Putamen (tissue), 1 donor: ENCODE measurements at regions not wholly inside any gene's neighbourhood (a gene's known extent, or its start where the extent isn't known, plus 50 kb on each side); places are given as distances from the start of the nearest gene placed in this dataset.

Experiments
- DNase-seq: peaks from one replicate; pipeline ENCODE4 v3.0.0-alpha.2; 2016; ENCODE audit warnings: low spot score

GRCh38 chr5:159422910-159423309 lies 92.6 kb upstream of the IL12B start:
- no peak for DNase-seq

- no peak for DNase-seq
Measured at GRCh38 chr5:159424123-159424522, 93.8 kb upstream of the IL12B start.

GRCh38 chr5:159426694-159427093 lies 96.4 kb upstream of the IL12B start:
- DNase-seq: no peak

- DNase-seq: no peak
Measured at GRCh38 chr5:159427180-159428012, 97.1 kb upstream of the IL12B start.

- no peak for DNase-seq
Measured at GRCh38 chr5:159430361-159431012, 100.2 kb upstream of the IL12B start.

- no peak for DNase-seq
Measured at GRCh38 chr5:159435855-159436254, 105.6 kb upstream of the IL12B start.

- DNase-seq: no peak
Measured at GRCh38 chr5:159438092-159438491, 107.8 kb upstream of the IL12B start.

GRCh38 chr5:159439002-159439401 lies 108.7 kb upstream of the IL12B start:
- DNase-seq: no peak

- no peak for DNase-seq
Measured at GRCh38 chr5:159440235-159440634, 109.9 kb upstream of the IL12B start.

- DNase-seq: no peak
Measured at GRCh38 chr5:159440968-159441367, 110.7 kb upstream of the IL12B start.

GRCh38 chr5:159441441-159441840 lies 111.2 kb upstream of the IL12B start:
- DNase-seq: no peak

GRCh38 chr5:159442206-159442850 lies 112.0 kb upstream of the IL12B start:
- DNase-seq: no peak

GRCh38 chr5:159444441-159445082 lies 114.3 kb upstream of the IL12B start:
- peak; percentile 45 for DNase-seq

GRCh38 chr5:159447116-159447515 lies 116.8 kb upstream of the IL12B start:
- no peak for DNase-seq

- DNase-seq: no peak
Measured at GRCh38 chr5:159448841-159449407, 118.6 kb upstream of the IL12B start.

GRCh38 chr5:159449925-159450324 lies 119.6 kb upstream of the IL12B start:
- no peak for DNase-seq

- no peak for DNase-seq
Measured at GRCh38 chr5:159450417-159450816, 120.1 kb upstream of the IL12B start.

- DNase-seq: no peak
Measured at GRCh38 chr5:159451197-159452052, 121.1 kb upstream of the IL12B start.

- DNase-seq: peak; percentile 11
Measured at GRCh38 chr5:159452480-159453167, 122.3 kb upstream of the IL12B start.

GRCh38 chr5:159453209-159453608 lies 122.9 kb upstream of the IL12B start:
- DNase-seq: no peak

GRCh38 chr5:159456261-159456660 lies 126.0 kb upstream of the IL12B start:
- no peak for DNase-seq
